HCT116 (cell line): ENCODE measurements at regions not wholly inside any gene's neighbourhood (a gene's known extent, or its start where the extent isn't known, plus 50 kb on each side); places are given as distances from the start of the nearest gene placed in this dataset.
A peak's percentile ranks its signal among the peaks of the same experiment; 100 is the strongest.

ENCODE experiments used
- ATAC-seq: fragments of 200-7000 bp; cut with Tn5 transposase; 2 replicates; pipeline ENCODE4 v1.9.1; 2020; ENCODE audit warnings: mild to moderate bottlenecking, moderate library complexity
- BruUV-seq: library from RNA; stranded (reverse); fragments of 400-500 nt; replicated peaks from 2 replicates; lab custom pipeline; 2021; lab: Mats Ljungman, UMichigan
- CTCF ChIA-PET: fragments of 300-600 bp; sonication (Branson Sonifier 250); formaldehyde crosslinking; loops from one replicate; lab custom pipeline; 2021; ENCODE audit warnings: antibody characterized with exemption; lab: Charles Lee
- POLR2A ChIA-PET: fragments of 300-600, 350-600 bp; sonication (Branson Sonifier 250); formaldehyde crosslinking; loops from one replicate; lab custom pipeline; 2021; ENCODE audit warnings: antibody characterized with exemption; lab: Charles Lee
- RAD21 ChIA-PET, 2 experiments: fragments of 300-600 bp; sonication (Branson Sonifier 250); formaldehyde crosslinking; loops; one replicate each; lab custom pipeline; 2023; ENCODE audit warnings: low total read pairs in 2 of 2; ENCODE audit not compliant: uncharacterized antibody in 2 of 2, unreplicated experiment in 2 of 2, low non-redundant PET in 1 of 2; lab: Charles Lee
- DNase-seq: peaks from one replicate; pipeline ENCODE4 v3.0.0-alpha.2; 2010; ENCODE audit warnings: low read depth, low spot score
- H2AFZ ChIP-seq: fragments of 200-600 bp; shearing (Covaris generic), sonication (generic); 2 replicates; pipeline ENCODE4 v1.6.1; 2017; ENCODE audit warnings: low read depth, mixed run types, mixed read lengths, antibody characterized with exemption, low read length; ENCODE audit not compliant: poor library complexity, severe bottlenecking
- H3K27ac ChIP-seq: 2 replicates; pipeline ENCODE4 v1.5.1; 2012; ENCODE audit warnings: low read depth, low read length
- H3K27me3 ChIP-seq: fragments of 200-600 bp; sonication (generic); 2 replicates; pipeline ENCODE4 v1.6.1; 2016; ENCODE audit warnings: mixed run types, low read length, mixed read lengths; ENCODE audit not compliant: insufficient read depth
- H3K36me3 ChIP-seq, 2 experiments: fragments of 200-500 bp in 1 of 2; fragments of 200-600 bp in 1 of 2; sonication (Bioruptor generic) in 1 of 2; sonication (generic) in 1 of 2; 2 replicates each; pipeline versions ENCODE4 v1.5.1 to v1.6.1; 2014 to 2016; ENCODE audit warnings: low read length in 2 of 2, inconsistent platforms in 1 of 2, mixed read lengths in 1 of 2, mixed run types in 1 of 2; ENCODE audit not compliant: insufficient read depth in 2 of 2, control insufficient read depth in 1 of 2
- H3K4me1 ChIP-seq, 2 experiments: fragments of 200-600 bp in 1 of 2; sonication (generic) in 1 of 2; 2 replicates each; pipeline versions ENCODE4 v1.5.1 to v1.6.1; 2012 to 2017; ENCODE audit warnings: low read length in 2 of 2, inconsistent platforms in 1 of 2, mild to moderate bottlenecking in 1 of 2, mixed read lengths in 1 of 2, mixed run types in 1 of 2, moderate library complexity in 1 of 2; ENCODE audit not compliant: insufficient read depth in 2 of 2, control insufficient read depth in 1 of 2
- H3K4me2 ChIP-seq: fragments of 200-600 bp; sonication (generic); 2 replicates; pipeline ENCODE4 v1.6.1; 2017; ENCODE audit warnings: mixed run types, low read length, mixed read lengths
- H3K4me3 ChIP-seq, 2 experiments: fragments of 200-600 bp in 1 of 2; sonication (generic) in 1 of 2; replicated peaks in 1 of 2; 2 replicates each; pipeline ENCODE4 v1.5.1; 2011 to 2016; ENCODE audit warnings: low read length in 2 of 2, control low read depth in 1 of 2, low read depth in 1 of 2, mild to moderate bottlenecking in 1 of 2, mixed read lengths in 1 of 2, mixed run types in 1 of 2
- H3K79me2 ChIP-seq: fragments of 200-600 bp; sonication (generic); 2 replicates; pipeline ENCODE4 v1.6.1; 2017; ENCODE audit warnings: mild to moderate bottlenecking, mixed run types, low read length, moderate library complexity, mixed read lengths; ENCODE audit not compliant: insufficient read depth
- H3K9ac ChIP-seq: fragments of 200-600 bp; sonication (generic); 2 replicates; pipeline ENCODE4 v1.6.1; 2016; ENCODE audit warnings: low read length, mixed read lengths
- H3K9me2 ChIP-seq: fragments of 200-600 bp; sonication (generic), shearing (Covaris generic); 2 replicates; pipeline ENCODE4 v1.6.1; 2017; ENCODE audit warnings: mixed run types, mild to moderate bottlenecking, moderate library complexity; ENCODE audit not compliant: insufficient read depth
- H3K9me3 ChIP-seq, 2 experiments: fragments of 200-500 bp in 1 of 2; fragments of 200-600 bp in 1 of 2; sonication (Bioruptor generic) in 1 of 2; sonication (generic) in 1 of 2; 2 replicates each; pipeline ENCODE4 v1.6.1; 2014 to 2017; ENCODE audit warnings: low read length in 2 of 2, mixed read lengths in 2 of 2, inconsistent platforms in 1 of 2, low read depth in 1 of 2, mild to moderate bottlenecking in 1 of 2, mixed run types in 1 of 2, moderate library complexity in 1 of 2; ENCODE audit not compliant: control insufficient read depth in 1 of 2, insufficient read depth in 1 of 2
- H4K20me1 ChIP-seq: fragments of 200-600 bp; sonication (generic), shearing (Covaris generic); 2 replicates; pipeline ENCODE4 v1.6.1; 2017; ENCODE audit warnings: mixed run types, mild to moderate bottlenecking, moderate library complexity; ENCODE audit not compliant: insufficient read depth
- ATF3 ChIP-seq: IDR thresholded peaks from 2 replicates; pipeline ENCODE4 v1.6.1; 2012
- EGR1 ChIP-seq: IDR thresholded peaks from 2 replicates; pipeline ENCODE4 v1.6.1; 2012; ENCODE audit warnings: low read depth
- ELF1 ChIP-seq: IDR thresholded peaks from 2 replicates; pipeline ENCODE4 v1.6.1; 2012; ENCODE audit warnings: low read depth, borderline replicate concordance
- EZH2 ChIP-seq: fragments of 200-600 bp; sonication (generic); IDR thresholded peaks from 2 replicates; pipeline ENCODE4 v1.6.1; 2017; ENCODE audit warnings: antibody characterized with exemption, mixed run types
- EZH2phosphoT487 ChIP-seq: fragments of 200-600 bp; IDR thresholded peaks from 2 replicates; pipeline ENCODE4 v1.6.1; 2018; ENCODE audit warnings: antibody characterized with exemption, borderline replicate concordance
- JUND ChIP-seq: IDR thresholded peaks from 2 replicates; pipeline ENCODE4 v1.6.1; 2012
- MAX ChIP-seq: IDR thresholded peaks from 2 replicates; pipeline ENCODE4 v1.6.1; 2012
- POLR2AphosphoS5 ChIP-seq: IDR thresholded peaks from 2 replicates; pipeline ENCODE4 v1.6.1; 2011; ENCODE audit warnings: mild to moderate bottlenecking, low read depth, low read length, moderate library complexity
- REST ChIP-seq: IDR thresholded peaks from 2 replicates; pipeline ENCODE4 v1.6.1; 2012; ENCODE audit warnings: low read depth
- SIN3A ChIP-seq: IDR thresholded peaks from 2 replicates; pipeline ENCODE4 v1.6.1; 2012; ENCODE audit warnings: low read depth
- SP1 ChIP-seq: IDR thresholded peaks from 2 replicates; pipeline ENCODE4 v1.6.1; 2012; ENCODE audit warnings: low read depth
- SRF ChIP-seq: IDR thresholded peaks from 2 replicates; pipeline ENCODE4 v1.6.1; 2012; ENCODE audit warnings: low read depth
- TCF7L2 ChIP-seq: IDR thresholded peaks from 2 replicates; pipeline ENCODE4 v1.7.0; 2011; ENCODE audit warnings: borderline replicate concordance, inconsistent platforms; ENCODE audit not compliant: insufficient read depth, insufficient read length; ENCODE audit errors: extremely low read depth
- ZFX ChIP-seq: fragments of 450-650 bp; IDR thresholded peaks from 2 replicates; pipeline ENCODE4 v1.6.1; 2017
- ZNF274 ChIP-seq: fragments of 200-500 bp; sonication (Bioruptor generic); IDR thresholded peaks from 2 replicates; pipeline ENCODE4 v1.6.1; 2014; ENCODE audit warnings: mild to moderate bottlenecking, low read depth, low read length, inconsistent platforms
- intact Hi-C: fragments of 100-400 bp; cut with micrococcal nuclease; formaldehyde crosslinking; loops from 2 replicates; pipeline ENCODE4 v1.10.0; 2022

- peak overlapping the region; percentile 23; the same call in 1 of the 2 replicates for H3K27ac ChIP-seq
- intact Hi-C loops, result no loop called here
- H3K9ac ChIP-seq, result no peak overlapping the region
- ATAC-seq (no peak), DNase-seq (no peak)
- H4K20me1 ChIP-seq, result no peaks in the 10 kb centered on the region
- no peaks in the 10 kb centered on the region for H3K79me2 ChIP-seq
- H2AFZ ChIP-seq, result no peak overlapping the region
- CTCF ChIA-PET, result no interaction called here
- RAD21 ChIA-PET, result no interaction called here
- no TSS peak for BruUV-seq
- no peaks in the 10 kb centered on the region for H3K9me2 ChIP-seq
- TF ChIP-seq POLR2AphosphoS5 (no peak), JUND (no peak), EZH2phosphoT487 (no peak), MAX (no peak), SIN3A (no peak), EGR1 (no peak), SRF (no peak), ELF1 (no peak), EZH2 (no peak), SP1 (no peak)
- TF ChIP-seq, all 23 proteins: peak for 0
- no peaks in the 10 kb centered on the region for H3K27me3 ChIP-seq
- no peaks in the 10 kb centered on the region for H3K9me3 ChIP-seq
- H3K4me3 ChIP-seq, result no peak overlapping the region
- no peak overlapping the region for H3K4me2 ChIP-seq
- H3K4me1 ChIP-seq, result peaks cover 50 to 83% of the 10 kb centered on the region in 2 experiments
- 0 out of 4 replicates have a peak, but pooled peaks cover 0 to 3% of the 10 kb centered on the region in 2 experiments for H3K36me3 ChIP-seq
- POLR2A ChIA-PET, result no interaction called here
Measured at GRCh38 chr11:10629411-10630002, 61.0 kb upstream of the LYVE1 start.

- Histone ChIP-seq H3K27me3 (no peaks in the 10 kb centered on the region), H3K4me1 (peaks cover 50 to 83% of the 10 kb centered on the region in 2 experiments), H3K9me3 (no peaks in the 10 kb centered on the region), H3K4me3 (no peak overlapping the region), H2AFZ (no peak overlapping the region), H3K79me2 (no peaks in the 10 kb centered on the region), H3K9me2 (no peaks in the 10 kb centered on the region), H3K9ac (no peak overlapping the region), H3K36me3 (0 out of 4 replicates have a peak, but pooled peaks cover 0 to 3% of the 10 kb centered on the region in 2 experiments), H4K20me1 (no peaks in the 10 kb centered on the region), H3K27ac (peak overlapping the region; percentile 41; the same call in 1 of the 2 replicates), H3K4me2 (no peak overlapping the region)
- POLR2A ChIA-PET, result no interaction called here
- ATAC-seq (no peak), DNase-seq (no peak)
- RAD21 ChIA-PET, result no interaction called here
- intact Hi-C loops, result no loop called here
- CTCF ChIA-PET, result no interaction called here
- BruUV-seq, result no TSS peak
- TF ChIP-seq EZH2phosphoT487, result no peak
- no peak for TF ChIP-seq REST
- no peak for TF ChIP-seq MAX
- TF ChIP-seq ATF3, result no peak
- TF ChIP-seq EZH2, result no peak
- TF ChIP-seq TCF7L2, result no peak
- TF ChIP-seq SIN3A, result no peak
- no peak for TF ChIP-seq JUND
- TF ChIP-seq ZNF274, result no peak
- TF ChIP-seq ZFX, result no peak
- TF ChIP-seq SP1, result no peak
- no peak for TF ChIP-seq SRF
- no peak for TF ChIP-seq EGR1
Measured at GRCh38 chr11:10628508-10629236, 60.2 kb upstream of the LYVE1 start.
